Vagina (tissue), 2 donors: ENCODE measurements at regions not wholly inside any gene's neighbourhood (a gene's known extent, or its start where the extent isn't known, plus 50 kb on each side); places are given as distances from the start of the nearest gene placed in this dataset.

ENCODE experiments used
- DNase-seq, 2 donors: peaks; one replicate each; pipeline ENCODE4 v3.0.0-alpha.2; 2017; ENCODE audit errors: extremely low spot score in 2 of 2
- H3K27ac ChIP-seq: fragments of 200-600 bp; sonication (generic); one replicate; pipeline ENCODE4 v1.5.1; 2019
- H3K27me3 ChIP-seq: fragments of 200-600 bp; sonication (generic); one replicate; pipeline ENCODE4 v1.5.1; 2019
- H3K36me3 ChIP-seq, 2 donors: fragments of 200-600 bp; sonication (generic); one replicate each; pipeline ENCODE4 v1.5.1; 2017 to 2019
- H3K4me1 ChIP-seq: fragments of 200-600 bp; sonication (generic); one replicate; pipeline ENCODE4 v1.5.1; 2019
- H3K4me3 ChIP-seq, 2 donors: fragments of 200-600 bp; sonication (generic); 1 replicate in 1 of 2; 2 replicates in 1 of 2; pipeline ENCODE4 v1.5.1; 2016 to 2019
- H3K9me3 ChIP-seq: fragments of 200-600 bp; sonication (generic); one replicate; pipeline ENCODE4 v1.5.1; 2019
- POLR2A ChIP-seq, 2 donors: fragments of 450-650 bp; IDR thresholded peaks; one replicate each; pipeline ENCODE4 v1.6.1; 2017; ENCODE audit warnings: antibody characterized with exemption in 2 of 2, mild to moderate bottlenecking in 2 of 2, moderate library complexity in 2 of 2
- POLR2AphosphoS5 ChIP-seq, 2 donors: sonication (generic); formaldehyde crosslinking; IDR thresholded peaks; one replicate each; pipeline ENCODE4 v1.9.0; 2017; ENCODE audit warnings: antibody characterized with exemption in 2 of 2, mild to moderate bottlenecking in 2 of 2, low read depth in 1 of 2; ENCODE audit not compliant: insufficient read depth in 1 of 2
- intact Hi-C: fragments of 100-400 bp; cut with DNase I; formaldehyde crosslinking; loops from one replicate; pipeline ENCODE4 v1.15.1; 2023
- TF ChIP-seq, protein P1 (sequence below), 3 experiments: fragments of 450-650 bp in 2 of 3; fragments of 200-600 bp in 1 of 3; sonication (generic) in 1 of 3; IDR thresholded peaks; one replicate each; pipeline ENCODE4 v1.5.1; 2017 to 2019; ENCODE audit warnings: antibody characterized with exemption in 3 of 3, mild to moderate bottlenecking in 2 of 3, moderate library complexity in 2 of 3

DNA sequence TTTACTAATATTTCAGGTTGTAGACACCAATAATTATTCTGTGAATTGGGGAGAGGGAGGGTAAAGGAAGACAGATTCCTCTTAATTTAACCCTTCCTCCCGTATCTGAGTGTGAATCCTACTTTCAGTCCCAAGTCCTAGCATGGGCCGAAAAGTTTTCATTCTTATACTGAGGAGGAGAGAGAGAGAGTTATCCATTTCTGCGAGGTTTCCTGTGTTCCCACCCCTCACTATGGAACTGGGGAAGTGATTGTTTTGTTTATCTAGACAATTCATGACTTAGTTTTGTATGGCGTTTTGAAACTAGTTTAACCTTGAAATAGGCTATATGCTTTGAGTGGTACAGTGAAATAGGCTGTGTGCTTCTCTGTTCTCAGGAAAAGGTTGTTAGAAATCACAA is 134.0 kb upstream of the DPYD start:
- no peak for DNase-seq
- Histone ChIP-seq H3K27ac (no peak overlapping the region), H3K4me3 (no peak overlapping the region), H3K36me3 (no peaks in the 10 kb centered on the region), H3K9me3 (no peaks in the 10 kb centered on the region), H3K4me1 (peaks cover 19% of the 10 kb centered on the region), H3K27me3 (peaks cover 5% of the 10 kb centered on the region)
- TF ChIP-seq POLR2AphosphoS5 (IDR thresholded peaks at IDR 0.05; ENCODE audit: insufficient read depth in 1 of 2, low read depth in 1 of 2) (no peak), POLR2A (IDR thresholded peaks at IDR 0.05) (no peak)
- TF ChIP-seq, protein P1, sequence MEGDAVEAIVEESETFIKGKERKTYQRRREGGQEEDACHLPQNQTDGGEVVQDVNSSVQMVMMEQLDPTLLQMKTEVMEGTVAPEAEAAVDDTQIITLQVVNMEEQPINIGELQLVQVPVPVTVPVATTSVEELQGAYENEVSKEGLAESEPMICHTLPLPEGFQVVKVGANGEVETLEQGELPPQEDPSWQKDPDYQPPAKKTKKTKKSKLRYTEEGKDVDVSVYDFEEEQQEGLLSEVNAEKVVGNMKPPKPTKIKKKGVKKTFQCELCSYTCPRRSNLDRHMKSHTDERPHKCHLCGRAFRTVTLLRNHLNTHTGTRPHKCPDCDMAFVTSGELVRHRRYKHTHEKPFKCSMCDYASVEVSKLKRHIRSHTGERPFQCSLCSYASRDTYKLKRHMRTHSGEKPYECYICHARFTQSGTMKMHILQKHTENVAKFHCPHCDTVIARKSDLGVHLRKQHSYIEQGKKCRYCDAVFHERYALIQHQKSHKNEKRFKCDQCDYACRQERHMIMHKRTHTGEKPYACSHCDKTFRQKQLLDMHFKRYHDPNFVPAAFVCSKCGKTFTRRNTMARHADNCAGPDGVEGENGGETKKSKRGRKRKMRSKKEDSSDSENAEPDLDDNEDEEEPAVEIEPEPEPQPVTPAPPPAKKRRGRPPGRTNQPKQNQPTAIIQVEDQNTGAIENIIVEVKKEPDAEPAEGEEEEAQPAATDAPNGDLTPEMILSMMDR (IDR thresholded peaks at IDR 0.05): no peak
- intact Hi-C loops: no loop called here

DNA sequence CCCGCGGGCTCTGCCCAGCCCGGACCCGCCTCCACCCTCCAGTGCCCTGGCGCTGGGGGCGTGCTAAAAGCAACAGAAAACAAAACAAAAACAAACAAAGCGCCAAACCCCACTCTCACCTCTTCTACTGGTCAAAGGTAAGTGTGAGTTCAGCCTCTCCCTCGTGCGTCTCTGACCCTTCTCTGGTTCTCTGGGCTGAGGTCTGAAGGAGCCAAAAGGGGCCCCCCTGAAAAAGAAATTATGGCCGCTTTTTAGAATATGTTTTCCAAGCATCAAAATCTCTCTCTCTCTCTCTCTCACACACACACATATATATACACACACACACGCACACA is 133.5 kb upstream of the DPYD start:
- intact Hi-C loops: no loop called here
- Histone ChIP-seq H3K9me3 (no peaks in the 10 kb centered on the region), H3K36me3 (no peaks in the 10 kb centered on the region), H3K27me3 (peaks cover 5% of the 10 kb centered on the region), H3K4me1 (peaks cover 20% of the 10 kb centered on the region), H3K27ac (no peak overlapping the region), H3K4me3 (peak overlapping the region; percentile 47 to 51)
- no peak for DNase-seq
- TF ChIP-seq POLR2AphosphoS5 (IDR thresholded peaks at IDR 0.05; ENCODE audit: insufficient read depth in 1 of 2, low read depth in 1 of 2): no peak
- TF ChIP-seq, protein P1 (IDR thresholded peaks at IDR 0.05): peak in 1 of 3 experiments; percentile 53
- TF ChIP-seq POLR2A (IDR thresholded peaks at IDR 0.05): no peak

GRCh38 chr1:98053471-98054366 is 132.9 kb upstream of the DPYD start:
- H3K9me3 ChIP-seq: no peaks in the 10 kb centered on the region
- TF ChIP-seq, protein P1 (IDR thresholded peaks at IDR 0.05): peak in 2 of 3 experiments; percentile 86 to 90
- no peak for TF ChIP-seq POLR2AphosphoS5 (IDR thresholded peaks at IDR 0.05; ENCODE audit: insufficient read depth in 1 of 2, low read depth in 1 of 2)
- H3K27me3 ChIP-seq: peaks cover 5% of the 10 kb centered on the region
- H3K36me3 ChIP-seq: no peaks in the 10 kb centered on the region
- peak overlapping the region; percentile 47 to 51 for H3K4me3 ChIP-seq
- DNase-seq: no peak
- H3K27ac ChIP-seq: no peak overlapping the region
- peaks cover 26% of the 10 kb centered on the region for H3K4me1 ChIP-seq
- intact Hi-C loops: no loop called here

GRCh38 chr1:98051065-98051675 is 130.3 kb upstream of the DPYD start:
- TF ChIP-seq, protein P1 (IDR thresholded peaks at IDR 0.05): peak; percentile 53 to 77 (median 64)
- TF ChIP-seq POLR2AphosphoS5 (IDR thresholded peaks at IDR 0.05; ENCODE audit: insufficient read depth in 1 of 2, low read depth in 1 of 2): no peak
- no peak for TF ChIP-seq POLR2A (IDR thresholded peaks at IDR 0.05)
- Histone ChIP-seq H3K4me3 (no peak overlapping the region), H3K27me3 (peaks cover 5% of the 10 kb centered on the region), H3K9me3 (no peaks in the 10 kb centered on the region), H3K27ac (no peak overlapping the region), H3K36me3 (no peaks in the 10 kb centered on the region), H3K4me1 (peaks cover 30% of the 10 kb centered on the region)
- intact Hi-C loops: no loop called here
- DNase-seq: no peak
